Vagina (tissue), 2 donors: ENCODE measurements at regions not wholly inside any gene's neighbourhood (a gene's known extent, or its start where the extent isn't known, plus 50 kb on each side); places are given as distances from the start of the nearest gene placed in this dataset.

Source experiments
- CTCF ChIP-seq, 3 experiments: fragments of 450-650 bp in 2 of 3; fragments of 200-600 bp in 1 of 3; sonication (generic) in 1 of 3; IDR thresholded peaks; one replicate each; pipeline ENCODE4 v1.5.1; 2017 to 2019; ENCODE audit warnings: antibody characterized with exemption in 3 of 3, mild to moderate bottlenecking in 2 of 3, moderate library complexity in 2 of 3
- POLR2A ChIP-seq, 2 donors: fragments of 450-650 bp; IDR thresholded peaks; one replicate each; pipeline ENCODE4 v1.6.1; 2017; ENCODE audit warnings: antibody characterized with exemption in 2 of 2, mild to moderate bottlenecking in 2 of 2, moderate library complexity in 2 of 2
- POLR2AphosphoS5 ChIP-seq, 2 donors: sonication (generic); formaldehyde crosslinking; IDR thresholded peaks; one replicate each; pipeline ENCODE4 v1.9.0; 2017; ENCODE audit warnings: antibody characterized with exemption in 2 of 2, mild to moderate bottlenecking in 2 of 2, low read depth in 1 of 2; ENCODE audit not compliant: insufficient read depth in 1 of 2

- no peak for TF ChIP-seq CTCF (IDR thresholded peaks at IDR 0.05)
- no peak for TF ChIP-seq POLR2AphosphoS5 (IDR thresholded peaks at IDR 0.05; ENCODE audit: insufficient read depth in 1 of 2, low read depth in 1 of 2)
- no peak for TF ChIP-seq POLR2A (IDR thresholded peaks at IDR 0.05)
Measured at GRCh38 chr18:29157057-29157780, 980.3 kb upstream of the CDH2 start.
